ENCODE measurements at regions not wholly inside any gene's neighbourhood (a gene's known extent, or its start where the extent isn't known, plus 50 kb on each side); places are given as distances from the start of the nearest gene placed in this dataset.

GRCh38 chr4:180622254-180622653 is 1620.9 kb upstream of the TENM3 start:
- Histone ChIP-seq H3K4me1 (no peaks in the 10 kb centered on the region), H3K4me3 (no peak overlapping the region), H3K27me3 (no peaks in the 10 kb centered on the region), H3K27ac (no peak overlapping the region), H3K9me3 (no peaks in the 10 kb centered on the region), H3K36me3 (no peaks in the 10 kb centered on the region)
- TF ChIP-seq POLR2A (IDR thresholded peaks at IDR 0.05), result no peak
- TF ChIP-seq POLR2AphosphoS5 (IDR thresholded peaks at IDR 0.05; ENCODE audit: insufficient read depth in 1 of 2, low read depth in 1 of 2), result no peak
- TF ChIP-seq, protein P1, sequence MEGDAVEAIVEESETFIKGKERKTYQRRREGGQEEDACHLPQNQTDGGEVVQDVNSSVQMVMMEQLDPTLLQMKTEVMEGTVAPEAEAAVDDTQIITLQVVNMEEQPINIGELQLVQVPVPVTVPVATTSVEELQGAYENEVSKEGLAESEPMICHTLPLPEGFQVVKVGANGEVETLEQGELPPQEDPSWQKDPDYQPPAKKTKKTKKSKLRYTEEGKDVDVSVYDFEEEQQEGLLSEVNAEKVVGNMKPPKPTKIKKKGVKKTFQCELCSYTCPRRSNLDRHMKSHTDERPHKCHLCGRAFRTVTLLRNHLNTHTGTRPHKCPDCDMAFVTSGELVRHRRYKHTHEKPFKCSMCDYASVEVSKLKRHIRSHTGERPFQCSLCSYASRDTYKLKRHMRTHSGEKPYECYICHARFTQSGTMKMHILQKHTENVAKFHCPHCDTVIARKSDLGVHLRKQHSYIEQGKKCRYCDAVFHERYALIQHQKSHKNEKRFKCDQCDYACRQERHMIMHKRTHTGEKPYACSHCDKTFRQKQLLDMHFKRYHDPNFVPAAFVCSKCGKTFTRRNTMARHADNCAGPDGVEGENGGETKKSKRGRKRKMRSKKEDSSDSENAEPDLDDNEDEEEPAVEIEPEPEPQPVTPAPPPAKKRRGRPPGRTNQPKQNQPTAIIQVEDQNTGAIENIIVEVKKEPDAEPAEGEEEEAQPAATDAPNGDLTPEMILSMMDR (IDR thresholded peaks at IDR 0.05), result no peak
- intact Hi-C loops (cut with DNase I), result no loop called here
- DNase-seq (ENCODE audit: extremely low spot score in 2 of 2), result no peak

- Histone ChIP-seq H3K4me1 (no peaks in the 10 kb centered on the region), H3K27me3 (no peaks in the 10 kb centered on the region), H3K36me3 (no peaks in the 10 kb centered on the region), H3K27ac (no peak overlapping the region), H3K9me3 (no peaks in the 10 kb centered on the region), H3K4me3 (no peak overlapping the region)
- TF ChIP-seq POLR2AphosphoS5 (IDR thresholded peaks at IDR 0.05; ENCODE audit: insufficient read depth in 1 of 2, low read depth in 1 of 2) (no peak), POLR2A (IDR thresholded peaks at IDR 0.05) (no peak)
- TF ChIP-seq, protein P1 (IDR thresholded peaks at IDR 0.05), result no peak
- intact Hi-C loops (cut with DNase I), result no loop called here
- no peak for DNase-seq (ENCODE audit: extremely low spot score in 2 of 2)
Observed at GRCh38 chr4:180625653-180626052, 1617.5 kb upstream of the TENM3 start.

GRCh38 chr4:180630012-180630665 is 1613.1 kb upstream of the TENM3 start:
- TF ChIP-seq POLR2AphosphoS5 (IDR thresholded peaks at IDR 0.05; ENCODE audit: insufficient read depth in 1 of 2, low read depth in 1 of 2), result no peak
- TF ChIP-seq POLR2A (IDR thresholded peaks at IDR 0.05), result no peak
- TF ChIP-seq, protein P1 (IDR thresholded peaks at IDR 0.05), result no peak
- H3K36me3 ChIP-seq, result no peaks in the 10 kb centered on the region
- H3K27ac ChIP-seq, result no peak overlapping the region
- H3K4me3 ChIP-seq, result no peak overlapping the region
- H3K4me1 ChIP-seq, result no peaks in the 10 kb centered on the region
- no peaks in the 10 kb centered on the region for H3K9me3 ChIP-seq
- no peaks in the 10 kb centered on the region for H3K27me3 ChIP-seq
- intact Hi-C loops (cut with DNase I), result no loop called here
- no peak for DNase-seq (ENCODE audit: extremely low spot score in 2 of 2)

- intact Hi-C loops (cut with DNase I), result no loop called here
- Histone ChIP-seq H3K27me3 (no peaks in the 10 kb centered on the region), H3K9me3 (no peaks in the 10 kb centered on the region), H3K4me1 (no peaks in the 10 kb centered on the region), H3K27ac (no peak overlapping the region), H3K4me3 (no peak overlapping the region), H3K36me3 (no peaks in the 10 kb centered on the region)
- no peak for DNase-seq (ENCODE audit: extremely low spot score in 2 of 2)
- TF ChIP-seq POLR2A (IDR thresholded peaks at IDR 0.05) (no peak), POLR2AphosphoS5 (IDR thresholded peaks at IDR 0.05; ENCODE audit: insufficient read depth in 1 of 2, low read depth in 1 of 2) (no peak)
- TF ChIP-seq, protein P1 (IDR thresholded peaks at IDR 0.05), result no peak
Observed at GRCh38 chr4:180634306-180634705, 1608.9 kb upstream of the TENM3 start.

DNA sequence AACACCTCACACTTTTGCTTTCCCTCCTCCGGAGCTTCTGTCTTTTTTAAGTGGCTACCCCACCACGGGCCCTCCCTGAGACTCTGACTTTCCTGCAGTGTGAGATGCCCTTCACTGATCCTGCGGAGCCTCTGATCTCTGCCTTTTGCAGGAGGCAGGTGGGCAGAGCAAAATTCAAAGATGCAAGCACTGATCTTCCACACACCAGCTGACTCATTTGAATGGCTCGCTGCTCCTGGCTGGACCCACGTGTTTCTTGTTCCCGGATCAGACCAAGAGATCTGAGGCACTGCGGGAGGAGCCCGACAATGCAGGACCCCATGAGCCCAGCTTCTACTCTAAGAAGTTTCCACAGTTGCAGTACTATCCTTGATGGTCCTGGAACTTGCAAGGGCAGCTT is 1607.9 kb upstream of the TENM3 start:
- H3K4me1 ChIP-seq, result no peaks in the 10 kb centered on the region
- no peaks in the 10 kb centered on the region for H3K36me3 ChIP-seq
- no peaks in the 10 kb centered on the region for H3K9me3 ChIP-seq
- TF ChIP-seq, protein P1 (IDR thresholded peaks at IDR 0.05), result no peak
- TF ChIP-seq POLR2A (IDR thresholded peaks at IDR 0.05) (no peak), POLR2AphosphoS5 (IDR thresholded peaks at IDR 0.05; ENCODE audit: insufficient read depth in 1 of 2, low read depth in 1 of 2) (no peak)
- H3K27ac ChIP-seq, result no peak overlapping the region
- DNase-seq (ENCODE audit: extremely low spot score in 2 of 2), result no peak
- H3K27me3 ChIP-seq, result no peaks in the 10 kb centered on the region
- intact Hi-C loops (cut with DNase I), result no loop called here
- H3K4me3 ChIP-seq, result no peak overlapping the region

Data from vagina (tissue), 2 donors.